ENCODE measurements at regions not wholly inside any gene's neighbourhood (a gene's known extent, or its start where the extent isn't known, plus 50 kb on each side); places are given as distances from the start of the nearest gene placed in this dataset.
A peak's percentile ranks its signal among the peaks of the same experiment; 100 is the strongest.

DNA sequence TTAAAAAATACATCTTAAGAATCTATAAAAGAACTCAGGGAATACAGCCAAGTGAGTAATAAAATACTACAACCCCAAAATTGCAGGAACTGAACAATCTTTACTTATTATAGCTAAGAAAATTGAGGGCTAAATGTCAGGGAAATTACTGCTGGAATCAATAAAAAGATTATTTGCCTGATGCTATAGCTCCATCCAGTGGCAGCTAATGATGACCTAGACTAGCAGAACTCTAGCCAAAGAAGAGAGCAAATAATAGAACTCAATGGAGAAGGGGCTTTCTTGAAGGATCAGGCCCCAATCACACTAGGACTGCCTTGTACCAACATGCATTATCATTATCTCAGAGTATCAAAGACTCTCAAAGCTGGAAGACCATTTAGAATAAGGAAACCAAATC lies 85.0 kb upstream of the FAM241A start:
- no TSS peak for BruUV-seq (replicated peaks)
- no peaks in the 10 kb centered on the region for H3K9me1 ChIP-seq (ENCODE audit: insufficient read depth, low read length)
- H3K4me2 ChIP-seq (ENCODE audit: low read depth, low read length): no peak overlapping the region
- TF ChIP-seq MAFK (IDR thresholded peaks at IDR 0.05; ENCODE audit: low read depth, low read length): no peak
- TF ChIP-seq RAD21 (IDR thresholded peaks at IDR 0.05; ENCODE audit: low read length): peak; percentile 36
- TF ChIP-seq MXI1 (IDR thresholded peaks at IDR 0.05; ENCODE audit: borderline replicate concordance, low read depth, low read length): no peak
- no peak for TF ChIP-seq CEBPB (IDR thresholded peaks at IDR 0.05; ENCODE audit: low read depth, low read length)
- TF ChIP-seq RCOR1 (IDR thresholded peaks at IDR 0.05; ENCODE audit: insufficient replicate concordance, low read length): no peak
- peak; percentile 39 for TF ChIP-seq CTCF (conservative IDR thresholded peaks at IDR 0.05; ENCODE audit: low read depth, low read length)
- H3K56ac ChIP-seq (ENCODE audit: extremely low read depth, insufficient read depth, low read length): no peak overlapping the region
- H3K14ac ChIP-seq (replicated peaks; ENCODE audit: low read depth, low read length): no peak overlapping the region
- H2AK9ac ChIP-seq (replicated peaks; ENCODE audit: low read depth, low read length, poor library complexity): no peak overlapping the region
- no peaks in the 10 kb centered on the region for H3K9me3 ChIP-seq (ENCODE audit: control insufficient read depth, insufficient read depth, low read length)
- H3K27me3 ChIP-seq (ENCODE audit: control insufficient read depth, insufficient read depth, low read length): peaks cover 2% of the 10 kb centered on the region; the same call in 1 of the 2 replicates
- peak; percentile 17 for DNase-seq
- H3K79me1 ChIP-seq (ENCODE audit: low read depth in 1 of 2, low read length in 2 of 2): no peaks in the 10 kb centered on the region
- ChIA-PET CTCF (no interaction called here), POLR2A (ENCODE audit: unreplicated experiment) (no interaction called here)
- no peak for ATAC-seq (ENCODE audit: low read depth)
- H4K20me1 ChIP-seq (ENCODE audit: insufficient read depth, low read length): no peaks in the 10 kb centered on the region
- in situ Hi-C loops (cut with MboI; ENCODE audit: low sequenced_read_pairs): no loop called here
- H2BK120ac ChIP-seq (ENCODE audit: low read depth, low read length): no peak overlapping the region
- no peak overlapping the region for H3K9ac ChIP-seq (ENCODE audit: low read depth, low read length)
- no peak overlapping the region for H4K8ac ChIP-seq (ENCODE audit: low read depth in 2 of 2, low read length in 2 of 2)
- no peaks in the 10 kb centered on the region for H3K4me1 ChIP-seq (ENCODE audit: control insufficient read depth, insufficient read depth, low read length)
- H4K5ac ChIP-seq (ENCODE audit: low read depth, low read length): no peak overlapping the region
- no peak overlapping the region for H2BK15ac ChIP-seq (ENCODE audit: low read depth, low read length)
- no peaks in the 10 kb centered on the region for H3K36me3 ChIP-seq (ENCODE audit: control insufficient read depth, insufficient read depth, low read length)
- no peak overlapping the region for H2BK5ac ChIP-seq (ENCODE audit: low read depth, low read length, poor library complexity, severe bottlenecking)
- H3K23ac ChIP-seq (ENCODE audit: low read depth, low read length): no peak overlapping the region
- dilution Hi-C loops (cut with HindIII; ENCODE audit: low sequenced_read_pairs, unreplicated experiment): no loop called here
- no peak overlapping the region for H3K4me3 ChIP-seq (ENCODE audit: insufficient read depth, low read depth, low read length)
- H3K4ac ChIP-seq (ENCODE audit: low read depth, low read length): no peak overlapping the region
- no peak overlapping the region for H3K27ac ChIP-seq (ENCODE audit: insufficient read depth, low read length)
- intact Hi-C loops (cut with micrococcal nuclease): no loop called here
- no peak overlapping the region for H3K18ac ChIP-seq (ENCODE audit: low read depth, low read length)
- H2AK5ac ChIP-seq (ENCODE audit: low read depth, low read length): no peak overlapping the region
- H2AFZ ChIP-seq (replicated peaks; ENCODE audit: low read length, poor library complexity): no peak overlapping the region
- H4K91ac ChIP-seq (ENCODE audit: insufficient read depth, low read depth, low read length): no peak overlapping the region
- no peak overlapping the region for H2BK20ac ChIP-seq (ENCODE audit: low read depth, low read length)

All from IMR-90 (cell line).